Nephron (organoid): ENCODE measurements at regions not wholly inside any gene's neighbourhood (a gene's known extent, or its start where the extent isn't known, plus 50 kb on each side); places are given as distances from the start of the nearest gene placed in this dataset.

Experiments used
- H3K27ac Mint-ChIP-seq, 3 experiments: 2 replicates each; pipeline ENCODE4 v1.8.0; 2020; ENCODE audit warnings: mixed read lengths in 3 of 3, mild to moderate bottlenecking in 2 of 3, moderate library complexity in 1 of 3
- H3K27me3 Mint-ChIP-seq: 2 replicates; pipeline ENCODE4 v1.8.0; 2021; ENCODE audit warnings: low read depth, mild to moderate bottlenecking, moderate library complexity, mixed read lengths
- H3K36me3 Mint-ChIP-seq: 2 replicates; pipeline ENCODE4 v1.8.0; 2020; ENCODE audit warnings: low read depth, mixed read lengths
- H3K4me1 Mint-ChIP-seq: 2 replicates; pipeline ENCODE4 v1.8.0; 2020; ENCODE audit warnings: mixed read lengths
- H3K4me3 Mint-ChIP-seq, 3 experiments: 2 replicates each; pipeline ENCODE4 v1.8.0; 2020; ENCODE audit warnings: mild to moderate bottlenecking in 3 of 3, mixed read lengths in 3 of 3, moderate library complexity in 2 of 3
- H3K9me3 Mint-ChIP-seq: 2 replicates; pipeline ENCODE4 v1.8.0; 2020; ENCODE audit warnings: mixed read lengths
- TF ChIP-seq, protein P1 (sequence below), 3 experiments: fragments of 200-600 bp; sonication (generic); IDR thresholded peaks; one replicate each; pipeline ENCODE4 v1.5.0; 2021; ENCODE audit warnings: antibody characterized with exemption in 3 of 3; ENCODE audit not compliant: unreplicated experiment in 3 of 3

DNA sequence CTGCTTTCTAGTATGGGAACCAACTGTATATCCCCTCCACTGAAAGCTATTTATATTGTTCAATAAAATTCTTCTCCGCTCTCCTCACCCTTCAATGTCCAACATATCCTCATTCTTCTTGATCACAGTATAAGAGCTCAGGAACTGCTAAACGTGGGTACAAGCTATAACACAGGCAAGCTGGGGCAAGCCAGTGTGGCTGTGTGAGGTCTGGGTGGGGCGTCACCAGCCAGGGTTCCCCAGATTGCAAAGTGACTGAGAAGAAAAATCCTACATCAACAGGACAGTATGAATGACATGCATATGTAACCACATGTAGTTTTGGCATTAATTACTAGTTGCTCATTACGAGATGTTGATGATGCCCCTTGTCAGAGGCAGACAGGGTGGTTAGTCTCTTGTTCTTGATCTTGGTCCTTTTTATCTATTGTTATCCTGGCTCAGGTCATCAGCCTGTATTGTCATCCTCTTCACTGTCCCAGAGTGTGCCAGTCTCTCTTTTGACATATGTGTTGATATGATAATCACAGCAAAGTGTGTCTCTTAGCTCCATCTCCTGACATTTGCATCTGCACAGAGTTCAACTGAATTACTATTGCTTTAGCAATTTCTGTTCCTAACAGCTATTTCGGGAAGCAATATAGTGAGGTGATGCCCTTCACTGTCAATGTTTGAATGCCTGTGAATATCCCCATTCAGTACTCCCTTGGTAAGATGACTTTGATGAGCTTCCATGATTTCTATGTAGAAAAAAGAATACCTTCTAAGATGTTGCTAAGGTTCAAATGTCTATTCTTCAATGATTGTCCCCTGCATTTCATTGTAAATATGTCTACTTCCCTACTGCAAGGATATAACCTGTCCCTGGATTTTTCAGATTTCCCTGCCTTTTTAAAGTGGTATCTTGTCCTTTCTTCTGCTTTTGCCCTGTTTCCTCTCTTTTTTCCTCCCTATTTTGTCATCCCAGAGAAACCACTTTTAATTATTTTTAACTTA is 140.3 kb downstream of the MAT2B start:
- TF ChIP-seq, protein P1, sequence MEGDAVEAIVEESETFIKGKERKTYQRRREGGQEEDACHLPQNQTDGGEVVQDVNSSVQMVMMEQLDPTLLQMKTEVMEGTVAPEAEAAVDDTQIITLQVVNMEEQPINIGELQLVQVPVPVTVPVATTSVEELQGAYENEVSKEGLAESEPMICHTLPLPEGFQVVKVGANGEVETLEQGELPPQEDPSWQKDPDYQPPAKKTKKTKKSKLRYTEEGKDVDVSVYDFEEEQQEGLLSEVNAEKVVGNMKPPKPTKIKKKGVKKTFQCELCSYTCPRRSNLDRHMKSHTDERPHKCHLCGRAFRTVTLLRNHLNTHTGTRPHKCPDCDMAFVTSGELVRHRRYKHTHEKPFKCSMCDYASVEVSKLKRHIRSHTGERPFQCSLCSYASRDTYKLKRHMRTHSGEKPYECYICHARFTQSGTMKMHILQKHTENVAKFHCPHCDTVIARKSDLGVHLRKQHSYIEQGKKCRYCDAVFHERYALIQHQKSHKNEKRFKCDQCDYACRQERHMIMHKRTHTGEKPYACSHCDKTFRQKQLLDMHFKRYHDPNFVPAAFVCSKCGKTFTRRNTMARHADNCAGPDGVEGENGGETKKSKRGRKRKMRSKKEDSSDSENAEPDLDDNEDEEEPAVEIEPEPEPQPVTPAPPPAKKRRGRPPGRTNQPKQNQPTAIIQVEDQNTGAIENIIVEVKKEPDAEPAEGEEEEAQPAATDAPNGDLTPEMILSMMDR (IDR thresholded peaks at IDR 0.05; ENCODE audit: unreplicated experiment in 3 of 3) = no peak

DNA sequence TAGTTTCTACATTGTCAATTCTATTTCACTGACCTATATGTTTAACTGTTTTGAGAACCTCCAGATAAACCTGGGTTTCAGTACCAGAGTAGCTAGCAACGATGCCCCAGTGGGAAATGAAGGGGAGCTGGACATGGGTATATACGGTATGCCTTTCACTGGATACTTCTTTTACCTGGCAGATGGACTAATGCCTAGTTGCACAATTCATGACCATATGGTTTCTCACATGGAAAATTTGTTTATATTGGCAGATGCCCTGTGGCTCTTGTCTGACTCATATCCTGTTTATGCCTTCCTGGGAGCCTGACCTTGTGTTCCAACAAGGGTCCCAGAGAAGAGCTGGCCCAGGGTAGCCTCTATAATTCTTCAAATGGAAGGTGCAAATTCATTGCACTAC is 144.1 kb downstream of the MAT2B start:
- Mint-ChIP-seq H3K27ac (no peak overlapping the region), H3K36me3 (no peaks in the 10 kb centered on the region), H3K27me3 (peaks cover 5% of the 10 kb centered on the region), H3K4me1 (no peaks in the 10 kb centered on the region), H3K9me3 (peaks cover 7% of the 10 kb centered on the region), H3K4me3 (no peak overlapping the region)
- TF ChIP-seq, protein P1 (IDR thresholded peaks at IDR 0.05; ENCODE audit: unreplicated experiment in 3 of 3) = no peak

More for the DNA sequence above, 140.3 kb downstream of the MAT2B start:
- Mint-ChIP-seq H3K4me1 (no peaks in the 10 kb centered on the region), H3K27me3 (peaks cover 5% of the 10 kb centered on the region), H3K4me3 (no peak overlapping the region), H3K36me3 (no peaks in the 10 kb centered on the region), H3K9me3 (no peaks in the 10 kb centered on the region), H3K27ac (no peak overlapping the region)

DNA sequence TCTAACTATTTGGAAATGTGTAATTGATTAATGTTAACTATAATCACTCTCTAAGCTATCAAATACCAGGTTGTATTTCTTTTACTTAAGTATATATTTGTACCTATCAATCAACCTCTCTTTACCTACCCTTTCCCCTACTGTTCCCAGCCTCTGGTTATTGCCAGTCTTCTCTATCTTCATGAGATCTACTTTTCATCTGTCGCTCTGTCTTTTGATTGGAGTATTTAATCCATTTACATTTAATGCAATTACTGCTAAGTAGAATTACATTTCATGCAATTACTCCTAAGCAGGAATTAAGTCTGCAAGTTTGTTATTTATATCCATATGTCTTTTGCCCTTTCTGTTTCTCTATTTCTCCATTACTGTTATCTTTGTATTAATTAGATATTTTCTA is 148.1 kb downstream of the MAT2B start:
- H3K27ac Mint-ChIP-seq = no peak overlapping the region
- TF ChIP-seq, protein P1 (IDR thresholded peaks at IDR 0.05; ENCODE audit: unreplicated experiment in 3 of 3) = no peak
- H3K27me3 Mint-ChIP-seq = no peaks in the 10 kb centered on the region
- H3K36me3 Mint-ChIP-seq = no peaks in the 10 kb centered on the region
- no peaks in the 10 kb centered on the region for H3K4me1 Mint-ChIP-seq
- H3K9me3 Mint-ChIP-seq = peaks cover 9% of the 10 kb centered on the region
- no peak overlapping the region for H3K4me3 Mint-ChIP-seq

DNA sequence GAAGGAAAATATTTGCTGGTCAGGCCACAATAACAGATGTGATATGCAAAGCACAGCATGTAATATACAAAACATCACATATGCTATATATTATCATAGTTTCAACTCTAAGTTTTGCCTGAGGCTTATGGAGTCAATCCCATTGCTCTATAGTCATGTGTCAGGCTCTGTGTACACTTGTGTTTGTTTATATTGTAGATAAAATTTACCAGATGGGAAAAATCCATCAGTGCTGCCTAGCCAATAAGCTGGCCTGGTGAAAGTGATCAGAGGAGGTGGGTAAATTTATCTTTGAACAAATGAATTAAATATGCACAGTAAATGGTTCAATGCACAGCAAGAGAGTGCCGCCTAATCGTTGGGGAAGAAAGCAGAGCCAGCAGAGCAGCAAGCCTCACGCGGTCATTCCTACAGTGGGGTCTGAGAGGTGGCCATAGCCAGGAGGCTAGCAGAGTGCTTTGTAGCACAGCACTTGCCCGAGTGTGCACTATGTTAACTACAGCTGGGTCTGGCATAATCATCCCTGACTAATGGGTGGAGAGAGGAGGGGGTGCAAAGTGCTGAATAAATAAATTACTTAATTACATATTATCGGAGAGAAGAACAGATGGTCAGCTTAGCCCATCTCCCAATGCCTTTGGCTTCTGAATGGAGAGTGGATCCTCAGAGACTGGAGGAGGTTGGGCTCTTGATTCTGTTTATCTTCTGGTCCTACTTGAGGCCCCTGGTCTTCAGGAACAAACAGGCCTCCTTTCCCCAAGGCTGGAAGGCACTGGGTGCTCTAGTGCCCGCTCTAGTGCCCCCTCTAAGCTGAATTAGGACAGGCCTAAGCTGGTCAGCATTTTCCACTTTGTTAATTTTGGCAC is 153.5 kb downstream of the MAT2B start:
- TF ChIP-seq, protein P1 (IDR thresholded peaks at IDR 0.05; ENCODE audit: unreplicated experiment in 3 of 3) = no peak
- Mint-ChIP-seq H3K4me3 (no peak overlapping the region), H3K27ac (no peak overlapping the region)

DNA sequence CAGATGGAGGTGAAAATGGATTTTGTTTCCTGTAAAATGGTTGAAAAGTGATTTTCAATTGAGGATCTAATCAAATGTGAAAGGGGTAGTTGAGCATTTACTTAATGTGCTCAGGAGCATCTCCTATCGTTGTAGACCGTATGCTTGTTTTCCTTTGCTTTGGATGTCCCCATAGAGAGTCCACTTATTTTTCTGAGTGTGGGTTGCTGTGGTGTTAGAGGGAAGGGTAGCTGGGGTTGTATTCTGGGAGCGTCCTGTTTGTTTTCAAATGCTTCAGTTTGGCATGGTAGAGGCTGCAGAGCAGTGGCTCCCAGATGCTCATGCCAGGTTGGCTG is 154.1 kb downstream of the MAT2B start:
- Mint-ChIP-seq H3K9me3 (peaks cover 2% of the 10 kb centered on the region), H3K36me3 (no peaks in the 10 kb centered on the region), H3K4me1 (peaks cover 4% of the 10 kb centered on the region), H3K27ac (no peak overlapping the region), H3K4me3 (no peak overlapping the region), H3K27me3 (peaks cover 4% of the 10 kb centered on the region)
- TF ChIP-seq, protein P1 (IDR thresholded peaks at IDR 0.05; ENCODE audit: unreplicated experiment in 3 of 3) = no peak

More for the DNA sequence above, 153.5 kb downstream of the MAT2B start:
- H3K27me3 Mint-ChIP-seq = peaks cover 4% of the 10 kb centered on the region
- H3K4me1 Mint-ChIP-seq = peaks cover 4% of the 10 kb centered on the region
- no peaks in the 10 kb centered on the region for H3K36me3 Mint-ChIP-seq
- peaks cover 5% of the 10 kb centered on the region for H3K9me3 Mint-ChIP-seq
